ENCODE measurements at regions not wholly inside any gene's neighbourhood (a gene's known extent, or its start where the extent isn't known, plus 50 kb on each side); places are given as distances from the start of the nearest gene placed in this dataset.
"Not testable (repeated sequence)": the region's sequence is repeated elsewhere in the genome, so short reads cannot be mapped to it uniquely, and the experiment has no call there.

DNA sequence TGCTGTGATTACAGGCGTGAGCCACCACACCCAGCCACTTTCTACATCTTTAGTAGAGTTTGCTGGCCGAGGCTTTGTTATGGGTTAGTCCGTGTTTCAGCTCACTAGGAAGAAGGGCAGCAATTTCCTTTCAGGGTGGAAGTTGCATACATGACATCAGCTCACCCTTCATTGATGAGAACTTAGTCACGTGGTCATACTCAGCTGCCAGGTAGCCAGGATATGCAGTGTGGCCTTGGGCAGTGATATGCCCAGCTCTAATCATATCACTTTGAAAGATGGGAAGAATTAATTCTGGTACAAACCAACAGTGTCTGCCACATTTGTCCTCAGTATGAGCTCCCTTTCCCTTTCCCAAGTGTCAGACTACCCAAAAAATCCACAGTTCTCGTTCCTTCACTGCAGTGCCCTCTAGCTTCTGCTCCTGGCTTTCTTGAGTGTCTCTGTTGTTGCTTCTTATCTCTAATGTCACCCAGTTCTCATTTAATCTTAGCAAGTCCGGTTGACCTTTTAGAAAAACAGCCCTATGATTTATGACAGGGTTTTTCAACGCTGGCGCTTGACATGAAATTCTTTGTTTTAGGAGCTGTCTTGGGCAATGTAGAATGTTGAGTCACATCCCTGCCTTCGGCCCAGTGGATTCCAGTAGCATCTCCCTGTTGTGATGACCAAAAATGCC lies 108.7 kb upstream of the ITGB1 start:
- no peak for DNase-seq

DNA sequence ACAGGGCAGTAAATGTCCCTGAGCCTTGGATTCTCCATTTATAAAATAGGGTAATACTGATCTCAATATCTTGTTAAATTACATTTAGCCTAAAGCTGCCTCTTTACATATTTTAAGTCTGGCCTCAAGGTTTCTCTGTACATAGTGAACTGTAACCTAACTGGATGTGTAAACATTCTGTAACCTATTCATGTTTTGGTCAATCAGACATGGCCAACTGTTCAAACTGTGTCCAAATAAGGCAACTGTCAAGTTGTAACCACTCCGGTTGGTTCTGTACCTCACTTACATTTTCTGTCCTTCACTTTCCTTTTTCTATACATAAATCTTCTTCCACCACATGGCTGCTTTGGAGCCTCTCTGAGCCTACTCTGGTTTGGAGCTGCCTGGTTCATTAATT lies 107.1 kb upstream of the ITGB1 start:
- no peak for DNase-seq

DNA sequence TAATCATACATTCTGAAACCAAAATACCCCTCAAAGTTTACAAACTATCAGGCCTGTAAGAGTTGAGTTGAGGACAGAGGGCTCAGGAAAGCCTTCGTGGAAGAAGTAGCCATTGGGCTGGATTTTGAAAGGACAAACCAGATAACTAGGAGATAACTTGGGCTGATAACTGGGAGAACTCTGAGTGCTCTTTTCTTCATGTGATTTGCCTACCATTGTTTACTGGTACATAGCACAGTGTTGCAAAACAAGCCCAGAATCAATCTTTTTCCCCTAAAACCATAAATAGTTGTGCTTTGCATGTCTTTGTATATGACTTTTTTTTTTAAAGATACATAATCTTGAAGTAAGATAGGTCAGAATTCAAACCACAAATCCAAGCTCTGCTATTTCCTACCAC lies 106.7 kb upstream of the ITGB1 start:
- DNase-seq = no peak

DNA sequence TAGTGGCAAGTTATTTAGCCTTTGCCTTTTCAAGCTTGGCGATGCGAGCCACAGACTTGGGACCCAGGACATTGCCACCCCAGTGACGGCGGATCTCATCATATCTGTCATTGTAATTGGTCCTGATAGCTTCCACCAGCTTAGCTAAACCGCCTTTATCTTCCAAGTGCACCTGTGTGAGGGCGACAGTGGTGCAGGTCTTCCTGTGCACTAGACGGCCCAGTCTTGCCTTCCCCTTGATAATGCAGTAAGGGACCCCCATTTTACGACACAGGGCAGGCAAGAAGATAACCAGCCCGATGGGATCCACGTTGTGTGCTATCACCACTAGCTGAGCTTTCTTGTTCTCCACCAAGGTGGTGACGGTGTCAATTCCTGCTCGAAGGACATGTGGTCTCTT lies 99.6 kb upstream of the ITGB1 start:
- no peak for DNase-seq

DNA sequence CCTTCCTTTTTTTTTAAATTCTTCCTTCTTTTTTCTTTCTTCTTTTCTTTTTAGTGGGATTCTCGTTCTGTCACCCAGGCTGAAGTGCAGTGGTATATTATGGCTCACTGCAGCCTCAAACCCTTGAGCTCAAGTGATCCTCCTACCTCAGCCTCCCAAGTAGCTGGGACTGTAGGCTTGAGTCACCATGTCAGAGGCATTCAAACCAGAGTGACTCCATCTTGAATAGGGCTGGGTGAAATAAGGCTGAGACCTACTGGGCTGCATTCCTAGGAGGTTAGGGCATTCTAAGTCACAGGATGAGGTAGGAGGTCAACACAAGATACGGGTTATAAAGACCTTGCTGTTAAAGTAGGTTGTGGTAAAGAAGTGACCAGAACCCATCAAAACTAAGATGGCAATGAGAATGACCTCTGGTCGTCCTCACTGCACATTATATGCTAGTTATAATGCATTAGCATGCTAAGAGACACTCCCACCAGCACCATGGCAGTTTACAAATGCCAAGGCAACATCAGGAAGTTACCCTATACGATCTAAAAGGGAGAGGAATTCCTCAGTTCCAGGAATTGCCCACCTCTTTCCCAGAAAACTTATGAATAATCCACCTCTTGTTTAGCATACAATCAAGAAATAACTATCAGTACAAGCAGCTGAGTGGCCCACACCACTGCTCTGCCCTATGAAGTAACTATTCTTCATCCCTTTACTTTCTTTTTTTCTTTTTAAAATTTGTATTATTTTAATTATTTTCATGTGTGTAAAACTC lies 99.0 kb upstream of the ITGB1 start:
- DNase-seq = no peak

DNA sequence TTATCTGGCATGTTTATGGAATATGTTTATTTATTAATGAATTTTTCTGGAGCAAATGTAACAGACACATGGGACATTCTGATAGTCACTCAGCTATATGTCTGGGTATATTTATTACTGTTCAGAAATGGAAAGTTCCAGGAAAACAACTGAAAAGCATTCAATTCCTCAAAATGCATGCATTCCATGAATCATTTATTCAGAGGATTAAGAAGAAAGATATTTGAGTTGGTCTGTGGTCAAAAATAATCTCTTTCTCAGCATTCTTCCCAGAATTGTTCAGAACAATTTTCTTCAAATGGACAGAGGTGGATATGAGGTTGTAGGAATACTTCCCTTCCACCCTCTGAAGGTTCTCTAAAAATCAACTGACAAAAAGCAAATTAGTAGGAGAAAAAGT lies 97.6 kb upstream of the ITGB1 start:
- no peak for DNase-seq

DNA sequence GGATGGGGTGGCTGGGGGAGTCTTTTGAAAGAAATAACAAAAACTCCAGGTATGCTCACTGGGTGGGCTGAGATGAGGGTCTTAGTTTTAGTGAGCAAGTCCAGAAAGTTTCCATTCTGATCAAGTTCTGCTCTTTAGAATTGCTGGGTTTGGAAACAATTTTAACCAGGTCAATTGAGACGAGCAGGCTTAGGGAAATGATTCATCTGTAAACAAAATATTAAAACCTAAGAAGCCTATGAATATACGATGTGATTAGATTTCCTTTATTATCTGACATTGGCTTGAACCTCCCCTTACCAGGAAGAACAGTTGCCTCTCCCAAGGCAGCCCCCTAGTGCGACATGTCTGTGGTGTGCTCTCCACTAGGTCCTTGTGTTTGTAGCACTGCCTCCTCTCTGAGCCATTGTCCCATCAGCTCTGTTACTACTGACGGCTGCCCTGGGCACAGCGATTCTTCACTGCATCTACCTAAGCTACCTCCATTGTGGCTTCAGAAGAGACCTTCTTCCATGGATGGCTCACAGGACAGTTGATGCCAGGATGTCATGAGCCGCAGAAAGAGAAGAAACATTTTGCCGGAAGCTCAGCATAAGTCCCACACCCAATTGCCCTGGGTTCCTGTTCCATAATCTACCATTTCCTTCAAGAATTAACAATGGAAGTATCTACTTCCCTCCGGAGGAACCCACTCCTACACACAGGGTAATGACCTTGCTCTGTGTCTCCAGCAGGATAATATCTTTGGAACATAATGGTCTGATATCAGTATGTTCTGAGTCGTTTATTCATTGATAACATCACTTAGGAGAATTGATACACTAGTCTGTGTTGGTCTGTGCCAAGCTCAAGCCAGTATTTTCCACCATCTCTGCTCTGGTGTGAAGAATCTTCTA lies 95.1 kb upstream of the ITGB1 start:
- no peak for DNase-seq

DNA sequence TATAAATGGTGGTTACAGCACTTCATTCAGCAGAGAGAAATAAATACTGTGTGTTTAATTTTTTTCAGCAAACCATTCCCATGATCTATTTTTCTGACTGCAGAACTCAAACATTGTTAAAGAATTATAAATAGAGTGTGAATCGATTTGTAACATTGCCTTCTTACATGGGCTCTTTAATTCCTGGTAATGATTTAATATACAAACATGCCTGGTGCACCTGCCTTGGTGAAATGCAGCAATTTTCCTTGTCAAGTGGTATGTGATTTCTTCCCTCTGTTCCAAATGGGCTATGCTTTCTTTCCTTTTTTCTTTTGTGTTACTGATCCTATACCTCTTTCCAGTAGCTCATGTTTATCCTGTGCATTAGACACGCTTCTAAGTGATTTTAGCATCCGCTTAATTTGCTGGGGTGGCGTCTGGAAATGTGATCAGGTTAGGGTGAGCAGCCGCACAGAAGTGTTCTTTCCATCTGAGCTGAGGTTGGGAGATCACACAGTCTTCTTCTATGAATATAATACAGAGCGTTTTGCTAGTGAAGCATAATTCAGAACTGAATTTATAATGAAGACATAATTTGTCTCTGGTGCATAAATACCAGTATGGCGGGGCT lies 94.3 kb upstream of the ITGB1 start:
- no peak for DNase-seq

DNA sequence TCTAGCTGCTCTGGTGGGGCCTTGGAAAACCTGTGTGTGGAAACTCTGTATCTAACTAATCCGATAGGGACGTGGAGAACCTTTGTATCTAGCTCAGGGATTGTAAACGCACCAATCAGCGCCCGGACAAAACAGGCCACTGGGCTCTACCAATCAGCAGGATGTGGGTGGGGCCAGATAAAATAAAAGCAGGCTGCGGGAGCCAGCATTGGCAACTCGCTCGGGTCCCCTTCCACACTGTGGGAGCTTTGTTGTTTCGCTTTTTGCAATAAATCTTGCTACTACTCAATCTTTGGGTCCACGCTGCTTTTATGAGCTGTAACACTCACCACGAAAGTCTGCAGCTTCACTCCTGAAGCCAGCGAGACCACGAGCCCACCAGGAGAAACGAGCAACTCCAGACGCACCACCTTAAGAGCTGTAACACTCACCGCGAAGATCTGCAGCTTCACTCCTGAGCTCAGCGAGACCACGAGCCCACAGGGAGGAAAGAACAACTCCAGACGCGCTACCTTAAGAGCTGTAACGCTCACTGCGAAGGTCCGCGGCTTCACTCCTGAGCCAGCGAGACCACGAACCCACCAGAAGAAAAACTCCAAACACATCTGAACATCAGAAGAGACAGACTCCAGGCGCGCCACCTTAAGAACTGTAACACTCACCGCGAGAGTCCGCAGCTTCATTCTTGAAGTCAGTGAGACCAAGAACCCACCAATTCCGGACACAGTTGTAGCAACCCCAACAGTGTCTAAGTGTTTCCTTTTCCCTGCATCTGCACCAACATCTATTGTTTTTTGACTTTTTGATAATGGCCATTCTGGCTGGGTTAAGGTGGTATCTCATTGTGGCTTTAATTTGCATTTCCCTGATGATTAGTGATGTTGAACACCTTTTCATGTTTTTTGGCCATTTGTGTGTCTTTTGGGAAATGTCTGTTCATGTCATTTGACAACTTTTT lies 92.2 kb upstream of the ITGB1 start:
- DNase-seq = not testable (repeated sequence)

DNA sequence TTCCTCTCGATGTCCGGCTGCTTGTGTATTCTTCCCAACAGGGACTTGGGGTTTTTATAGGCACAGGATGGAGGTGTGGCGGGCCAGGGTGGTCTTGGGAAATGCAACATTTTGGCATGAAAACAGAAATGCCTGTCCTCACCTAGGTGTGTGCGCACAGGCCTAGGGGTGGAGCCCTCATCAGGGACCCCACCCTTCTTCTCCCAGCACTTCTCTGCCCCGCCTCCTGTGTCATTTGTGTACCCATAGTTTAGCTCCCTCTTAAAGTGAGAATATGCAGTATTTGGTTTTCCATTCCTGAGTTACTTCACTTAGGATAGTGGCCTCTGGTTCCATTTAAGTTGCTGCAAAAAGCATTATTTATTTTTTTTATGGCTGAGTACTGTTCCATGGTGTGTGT lies 90.2 kb upstream of the ITGB1 start:
- no peak for DNase-seq

DNA sequence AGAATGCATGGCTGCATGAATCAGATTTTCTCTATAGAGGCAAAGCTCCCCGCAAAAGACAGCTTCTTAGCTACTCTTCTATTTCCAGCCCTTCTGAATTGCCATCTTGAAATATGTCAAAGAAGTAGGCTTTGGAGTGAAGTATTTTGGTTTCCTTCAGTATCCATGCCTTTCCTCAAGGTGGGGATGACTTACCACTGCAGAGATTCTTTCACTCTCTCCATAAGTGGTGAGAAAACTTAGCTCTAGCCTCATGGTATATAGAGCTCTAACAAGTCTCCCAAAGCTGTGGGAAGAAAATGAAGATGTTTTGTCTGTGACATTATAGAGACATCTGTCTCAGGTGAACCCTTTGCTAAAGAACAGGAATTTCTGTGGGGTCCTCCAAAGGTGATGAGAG lies 89.6 kb upstream of the ITGB1 start:
- no peak for DNase-seq

DNA sequence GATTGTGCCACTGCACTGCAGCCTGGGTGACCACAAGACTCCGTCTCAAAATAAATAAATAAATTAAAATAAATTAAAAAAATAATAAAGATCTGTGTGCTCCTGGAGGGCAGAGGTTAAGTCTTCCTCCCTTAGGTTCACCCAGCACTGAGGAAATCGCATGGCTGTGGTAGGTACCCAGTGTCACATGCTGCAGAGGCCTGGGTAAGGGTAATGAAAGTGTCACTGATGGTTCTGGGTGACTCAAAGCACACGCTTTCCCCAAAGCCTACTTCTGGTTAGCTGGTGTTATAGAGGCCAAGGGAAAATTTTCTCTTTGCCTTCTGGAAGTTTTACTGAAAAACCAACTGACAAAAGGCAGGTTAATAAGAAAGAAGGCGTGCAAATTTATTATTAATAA lies 88.8 kb upstream of the ITGB1 start:
- DNase-seq = no peak

DNA sequence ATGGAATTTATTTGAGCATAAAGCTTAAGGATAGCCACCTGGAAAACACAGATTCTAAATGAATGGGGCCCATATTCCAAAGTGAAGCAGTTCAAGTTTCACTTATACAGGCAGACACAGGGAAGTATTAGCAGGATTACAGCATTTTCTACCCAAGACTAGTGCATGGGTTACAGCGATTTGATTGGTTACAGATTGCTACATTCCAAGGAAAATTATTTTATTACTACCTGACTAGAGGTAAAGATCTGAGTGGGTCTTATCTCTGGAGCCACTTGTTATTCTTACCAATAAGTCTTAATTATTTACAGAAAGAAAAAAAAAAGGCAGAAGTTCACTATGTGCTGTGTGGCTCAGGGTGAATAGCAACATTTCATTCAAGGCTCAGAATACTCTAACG lies 87.4 kb upstream of the ITGB1 start:
- no peak for DNase-seq

DNA sequence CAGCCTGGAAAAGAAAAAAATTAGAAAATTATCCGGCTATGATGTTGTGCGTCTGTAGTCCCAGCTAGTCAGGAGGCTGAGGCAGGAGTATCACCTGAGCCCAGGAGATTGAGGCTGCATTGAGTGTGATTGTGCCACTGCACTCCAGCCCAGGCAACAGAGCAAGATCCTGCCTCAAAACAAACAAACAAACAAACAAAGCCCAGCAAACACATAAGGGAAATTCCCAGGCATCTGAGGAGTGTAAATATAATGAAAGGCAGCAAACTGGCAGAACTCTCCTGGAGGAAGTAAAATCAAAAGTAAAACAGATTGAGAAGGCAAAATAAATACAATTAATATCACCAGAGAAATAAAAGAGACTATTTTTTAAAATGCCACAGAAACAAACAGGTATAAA lies 84.5 kb upstream of the ITGB1 start:
- DNase-seq = no peak

DNA sequence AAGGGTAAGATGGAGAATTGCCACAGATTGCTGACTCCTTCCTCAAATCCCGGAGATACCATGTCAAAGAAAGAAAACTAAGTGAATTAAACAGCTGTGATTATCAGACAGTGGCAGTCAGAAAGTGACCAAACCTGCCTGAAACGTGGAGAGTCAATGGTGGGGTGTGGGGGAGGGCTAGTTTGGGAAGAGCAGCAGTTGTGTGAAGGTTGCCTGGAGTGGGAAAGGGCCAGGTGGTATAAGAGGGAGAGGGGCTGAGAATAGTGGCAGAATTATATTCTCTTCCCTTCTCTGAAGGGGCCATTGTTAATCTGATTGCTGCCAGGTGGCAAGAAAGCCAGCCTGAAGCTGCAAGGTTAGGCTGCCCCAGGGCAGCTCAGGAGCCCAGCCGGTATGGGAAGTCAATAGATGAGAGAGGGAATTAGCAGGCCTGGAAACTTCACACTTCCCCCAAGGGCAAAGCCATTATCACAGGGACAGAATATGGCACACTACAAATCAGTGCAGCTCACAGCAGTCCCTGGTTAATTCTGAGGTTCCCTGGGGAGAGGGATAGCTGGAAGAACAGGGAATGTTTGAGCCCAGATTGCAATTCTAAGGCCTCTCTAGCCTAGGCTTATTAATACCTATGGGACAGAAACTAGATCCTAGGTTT lies 83.9 kb upstream of the ITGB1 start:
- no peak for DNase-seq

DNA sequence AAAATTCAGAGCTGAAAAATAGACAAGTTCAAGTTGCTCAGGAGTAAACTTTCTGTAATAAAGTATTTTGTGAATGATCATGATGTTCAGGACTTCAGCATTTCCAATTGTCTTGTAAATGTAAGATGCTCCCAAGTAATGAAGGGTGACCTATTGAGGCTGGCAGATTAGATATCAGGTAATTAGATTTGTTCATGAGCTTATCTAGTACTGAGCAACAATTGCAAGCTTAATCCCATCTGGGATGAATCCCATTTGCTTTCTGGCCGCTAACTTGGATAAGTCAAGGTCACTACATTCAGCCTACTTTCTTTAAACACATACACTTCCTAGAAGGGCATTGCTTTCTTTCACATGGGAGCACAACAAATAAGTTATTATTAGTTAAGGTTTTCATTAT lies 82.4 kb upstream of the ITGB1 start:
- no peak for DNase-seq

DNA sequence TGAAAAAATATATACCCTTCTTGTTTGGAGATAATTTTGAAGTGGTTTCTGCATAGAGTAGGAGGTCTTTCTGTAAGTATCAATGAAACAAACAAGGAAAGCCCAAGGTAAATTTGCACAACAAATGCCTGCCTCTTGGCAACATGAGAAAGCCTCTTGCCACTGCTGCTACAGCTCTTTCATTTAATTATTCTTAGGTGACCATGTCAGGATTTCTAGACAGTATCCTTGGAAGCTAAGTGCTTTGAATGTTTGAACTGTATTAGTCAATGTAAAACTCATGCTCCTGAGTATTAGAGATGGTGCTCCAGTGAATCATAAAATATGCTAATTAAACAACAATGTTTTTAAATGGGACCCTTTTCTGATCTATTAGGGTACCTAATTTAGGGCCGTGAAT lies 81.2 kb upstream of the ITGB1 start:
- no peak for DNase-seq

DNA sequence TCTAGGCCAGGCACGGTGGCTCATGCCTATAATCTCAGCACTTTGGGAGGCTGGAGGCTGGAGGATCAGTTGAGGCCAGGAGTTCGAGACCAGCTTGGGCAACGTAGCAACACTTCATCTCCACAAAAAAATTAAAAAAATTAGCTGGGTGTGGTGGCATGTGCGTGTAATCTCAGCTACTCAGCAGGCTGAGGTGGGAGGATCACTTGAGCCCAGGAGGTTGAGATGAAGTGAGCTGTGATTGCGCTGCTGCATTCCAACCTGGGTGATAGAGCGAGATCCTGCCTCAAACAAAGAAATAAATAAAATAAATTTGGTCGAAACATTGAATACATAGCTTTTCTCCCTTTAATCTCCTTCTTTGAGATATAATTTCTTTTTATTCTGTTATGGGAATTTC lies 80.6 kb upstream of the ITGB1 start:
- no peak for DNase-seq

DNA sequence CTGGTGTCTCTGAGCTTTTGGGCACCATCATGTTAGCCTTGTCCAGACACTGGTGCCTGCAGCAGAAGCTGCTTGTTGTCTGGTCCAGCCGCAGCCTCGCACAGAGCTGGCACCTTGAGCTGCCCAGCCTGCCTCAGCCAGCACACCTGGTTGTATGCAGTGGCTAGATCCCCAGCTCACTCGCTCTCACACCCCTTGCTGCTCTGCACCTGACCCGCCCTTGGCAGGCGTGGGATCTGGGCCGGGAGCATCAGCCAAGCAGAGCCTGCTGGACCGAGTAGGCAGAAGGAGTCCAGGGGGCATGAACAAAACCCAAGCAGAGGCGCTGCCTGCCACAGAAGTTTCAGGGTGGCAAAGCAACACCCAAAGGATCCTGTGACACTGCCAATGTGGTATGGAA lies 79.7 kb upstream of the ITGB1 start:
- DNase-seq = no peak

DNA sequence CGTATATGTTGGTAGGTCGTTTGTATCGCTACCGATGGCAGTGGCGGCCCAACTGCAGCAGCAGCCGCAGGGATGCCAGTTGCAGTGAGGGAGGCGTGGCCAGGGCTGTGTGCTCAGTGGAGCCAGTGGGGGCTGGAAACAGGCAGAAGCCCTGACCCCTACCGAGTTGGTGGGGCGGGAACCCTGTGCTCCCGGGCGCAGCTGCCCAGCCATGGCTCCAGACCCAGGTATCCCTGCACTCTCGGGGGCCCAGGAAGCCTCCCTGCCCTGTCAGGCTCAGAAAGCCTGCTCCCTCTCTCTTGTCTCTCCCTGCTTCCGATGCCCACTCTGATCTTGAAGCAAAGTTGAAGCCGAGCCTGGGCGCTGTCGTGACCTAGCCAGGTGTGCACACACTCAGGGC lies 78.6 kb upstream of the ITGB1 start:
- no peak for DNase-seq

DNA sequence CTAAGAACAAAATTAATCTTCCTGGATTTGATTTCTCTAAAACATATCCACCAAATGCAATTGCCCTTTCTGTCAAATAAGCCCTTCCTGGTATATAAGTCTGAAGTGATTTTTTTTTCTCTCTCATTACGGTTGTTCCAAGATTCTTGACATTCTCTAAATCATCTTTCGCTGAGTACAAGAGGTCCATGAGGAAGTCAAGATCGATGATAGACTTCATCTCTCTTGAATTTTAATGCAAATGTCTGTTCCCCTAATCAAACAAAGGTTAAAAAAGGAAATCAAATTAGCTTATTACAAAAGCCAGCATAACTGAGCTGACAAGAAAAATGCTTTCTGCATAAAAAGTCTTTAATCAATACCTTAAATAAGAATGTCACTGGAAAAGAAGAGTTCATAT lies 77.4 kb upstream of the ITGB1 start:
- no peak for DNase-seq

DNA sequence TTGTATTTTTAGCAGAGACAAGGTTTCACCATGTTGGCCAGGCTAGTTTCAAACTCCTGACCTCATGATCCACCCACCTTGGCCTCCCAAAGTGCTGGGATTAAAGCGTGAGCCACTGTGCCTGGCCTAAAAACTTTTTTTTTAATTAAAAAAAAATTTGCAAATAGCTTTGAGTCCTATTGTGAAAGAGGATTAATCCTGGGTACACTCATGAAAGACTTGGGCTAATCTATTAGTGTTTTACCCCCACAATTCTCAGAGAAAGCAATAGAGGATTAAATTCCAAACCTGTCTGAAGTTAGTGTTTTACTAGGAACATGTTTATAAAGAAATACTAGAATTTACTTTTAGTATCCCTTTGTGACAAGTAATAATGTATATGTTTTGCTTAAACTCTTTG lies 76.9 kb upstream of the ITGB1 start:
- no peak for DNase-seq

Measured in activated CD4-positive, alpha-beta T cell treated with anti-CD3 and anti-CD28 coated beads, Interleukin-2, amount 50 U/mL, for 16 hours (primary cell).